HG02623 (cell line): ENCODE measurements at regions not wholly inside any gene's neighbourhood (a gene's known extent, or its start where the extent isn't known, plus 50 kb on each side); places are given as distances from the start of the nearest gene placed in this dataset.

Experiments
- ATAC-seq: cut with Tn5 transposase; IDR thresholded peaks from one replicate; pipeline ENCODE4 v1.9.1; 2021; ENCODE audit warnings: moderate library complexity; ENCODE audit not compliant: unreplicated experiment

- ATAC-seq: no peak
Measured at GRCh38 chr3:42037318-42037945, 53.7 kb upstream of the TRAK1 start.

DNA sequence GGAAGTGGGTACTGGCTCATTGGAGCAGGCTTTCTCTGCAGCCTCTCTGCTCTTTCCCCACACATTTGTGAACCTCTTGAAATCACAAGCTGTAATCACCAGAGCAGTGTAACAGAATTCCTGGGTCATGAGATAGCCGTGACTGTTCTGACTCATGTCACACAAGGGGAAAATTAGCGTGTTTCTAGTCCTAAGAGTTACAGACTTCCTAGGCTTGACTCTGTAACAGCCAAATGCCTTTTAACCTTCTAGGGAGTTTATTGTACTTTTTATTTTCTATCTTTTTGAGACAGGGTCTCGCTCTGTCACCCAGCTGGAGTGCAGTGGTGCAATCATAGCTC is 54.7 kb upstream of the TRAK1 start:
- ATAC-seq: peak; percentile 48

DNA sequence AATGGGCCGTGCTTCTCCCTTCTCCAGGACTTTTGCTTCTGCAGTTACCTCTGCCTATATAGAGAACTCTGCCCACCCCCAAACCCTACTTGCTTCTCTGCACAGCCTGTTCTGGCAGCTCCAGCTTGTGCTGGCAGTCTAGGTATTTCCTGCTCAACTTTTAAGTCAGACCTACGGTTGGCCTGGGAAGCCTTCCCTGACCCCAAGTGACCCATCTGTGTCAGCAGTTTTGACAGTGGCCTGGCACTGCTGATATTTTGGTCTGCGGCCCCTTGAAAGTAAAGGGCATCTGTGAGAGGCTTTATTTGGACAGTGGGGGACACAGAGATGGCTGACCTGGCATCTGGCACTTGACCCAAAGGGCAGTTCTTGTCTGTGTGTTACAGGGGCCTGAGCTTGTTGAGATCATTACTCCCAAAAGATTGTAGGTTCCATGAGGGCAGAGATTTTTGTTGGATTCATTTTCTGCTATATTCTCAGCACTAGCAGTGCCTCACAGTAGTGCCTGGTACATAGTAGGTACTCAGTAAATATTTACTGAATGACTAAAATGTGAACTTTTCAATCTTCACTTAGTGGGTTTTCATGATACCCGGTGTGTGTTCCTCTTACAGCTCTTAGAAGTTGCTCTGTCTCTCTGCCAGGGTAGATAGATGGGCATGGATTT is 55.2 kb upstream of the TRAK1 start:
- no peak for ATAC-seq

DNA sequence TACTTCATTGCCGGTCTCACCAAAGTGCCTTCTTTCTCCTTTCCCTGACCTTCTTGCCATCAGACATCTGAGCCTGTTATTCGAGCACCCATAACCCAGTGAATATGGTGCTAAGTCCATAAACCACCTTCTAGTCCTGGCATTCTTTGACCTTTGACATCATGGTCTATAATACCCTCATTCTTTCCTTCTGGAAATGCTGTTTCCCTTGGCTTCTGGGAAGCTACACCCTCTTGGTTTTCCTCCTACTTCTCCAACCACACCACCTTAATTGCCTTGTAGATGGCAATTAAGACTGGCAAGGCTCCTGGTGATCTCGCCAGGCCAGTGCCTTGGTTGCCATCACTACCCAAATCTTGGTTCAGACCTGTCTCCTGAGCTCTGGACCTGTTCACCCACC is 56.1 kb upstream of the TRAK1 start:
- ATAC-seq: no peak

GRCh38 chr3:42033741-42034140 is 57.4 kb upstream of the TRAK1 start:
- no peak for ATAC-seq

- no peak for ATAC-seq
Measured at GRCh38 chr3:42032693-42033349, 58.3 kb upstream of the TRAK1 start.

DNA sequence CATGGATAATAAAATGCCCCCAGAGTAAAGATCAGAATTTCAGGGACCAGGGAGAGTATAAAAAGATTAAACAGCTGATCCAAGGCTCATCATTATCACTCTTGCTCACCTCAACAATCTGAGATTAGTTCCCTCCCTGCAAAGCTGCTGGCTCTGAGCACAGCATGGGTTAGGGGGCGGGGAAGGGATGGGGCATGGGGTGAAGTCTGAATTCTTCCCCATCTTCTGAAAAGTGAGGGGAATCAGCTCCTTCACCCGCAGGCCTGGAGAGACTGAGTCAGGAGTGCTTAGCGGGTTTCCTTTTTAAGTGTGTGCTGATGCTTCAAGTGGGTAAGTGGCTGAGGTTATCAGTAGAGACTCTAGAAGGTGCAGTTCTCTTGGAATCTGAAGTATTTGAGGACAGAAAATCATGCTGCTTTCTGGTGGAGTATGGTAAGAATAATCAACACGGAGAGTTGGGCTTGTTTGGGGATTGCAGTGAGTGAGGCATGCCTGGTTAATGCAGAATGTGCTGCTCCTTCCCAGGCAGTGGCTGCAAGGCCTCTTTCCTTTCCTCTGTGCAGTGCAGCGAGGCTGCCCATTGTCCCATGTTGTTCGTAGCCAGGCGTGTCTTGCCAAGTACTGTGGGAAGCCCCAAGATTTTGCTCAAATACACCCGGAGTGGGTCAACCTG is 59.2 kb upstream of the TRAK1 start:
- ATAC-seq: no peak

- no peak for ATAC-seq
Measured at GRCh38 chr3:42028474-42028873, 62.7 kb upstream of the TRAK1 start.

DNA sequence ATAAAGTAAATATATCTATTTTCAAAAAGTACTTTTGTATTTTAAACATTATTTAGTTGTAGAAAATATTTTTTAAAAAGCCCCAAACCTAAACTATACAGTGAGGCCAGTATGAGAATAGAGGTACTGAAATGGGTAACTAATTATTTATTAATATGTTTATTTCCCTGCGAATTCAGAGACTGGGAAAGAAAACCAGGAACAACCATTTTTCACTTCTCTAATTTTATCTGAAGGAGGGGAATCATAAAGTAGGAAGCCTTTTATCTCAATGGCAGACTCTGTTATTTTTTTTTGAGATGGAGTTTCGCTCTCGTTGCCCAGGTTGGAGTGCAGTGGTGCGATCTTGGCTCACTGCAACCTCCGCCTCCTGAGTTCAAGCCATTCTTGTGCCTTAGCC is 63.6 kb upstream of the TRAK1 start:
- no peak for ATAC-seq

DNA sequence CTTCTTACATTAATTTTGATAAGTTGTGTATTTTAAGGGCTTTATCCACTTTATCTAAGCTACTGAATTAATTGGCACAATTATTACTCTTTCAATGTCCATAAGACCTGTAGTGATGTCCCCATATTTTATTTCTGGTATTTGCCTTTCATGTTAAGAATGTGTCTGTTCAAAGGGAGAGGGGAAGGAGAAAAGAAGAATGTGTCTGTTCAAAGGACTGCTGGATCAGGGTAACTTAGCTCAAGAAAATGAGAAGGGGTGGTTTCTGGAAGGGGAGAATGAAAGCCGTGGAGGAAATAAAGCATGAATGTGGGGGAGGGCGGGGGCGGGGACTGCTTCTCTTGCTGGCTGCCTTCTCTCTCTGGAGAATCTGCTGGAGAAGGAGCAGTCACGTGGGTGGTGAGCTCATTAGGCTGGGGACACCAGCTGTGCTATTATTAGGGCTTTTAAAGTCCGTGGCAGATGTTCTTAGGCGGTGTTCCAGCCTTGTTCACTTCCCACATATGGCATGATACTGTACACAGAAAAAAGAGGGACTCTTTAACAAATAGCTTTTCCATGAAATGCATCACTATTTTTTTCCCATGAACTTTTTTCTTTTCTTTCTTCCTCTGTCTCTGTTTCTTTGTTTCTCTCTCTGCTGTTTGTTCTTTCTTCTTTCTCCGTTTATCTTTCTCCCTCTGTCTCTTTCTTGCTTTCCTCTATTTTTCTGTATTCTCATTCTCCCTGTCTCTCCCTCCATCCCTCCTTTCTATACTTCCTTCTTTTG is 63.7 kb upstream of the ULK4 start:
- ATAC-seq: peak; percentile 59

GRCh38 chr3:42024591-42025351 is 62.9 kb upstream of the ULK4 start:
- no peak for ATAC-seq

GRCh38 chr3:42023380-42023779 is 61.5 kb upstream of the ULK4 start:
- no peak for ATAC-seq

- ATAC-seq: no peak
Measured at GRCh38 chr3:42022355-42022754, 60.5 kb upstream of the ULK4 start.

DNA sequence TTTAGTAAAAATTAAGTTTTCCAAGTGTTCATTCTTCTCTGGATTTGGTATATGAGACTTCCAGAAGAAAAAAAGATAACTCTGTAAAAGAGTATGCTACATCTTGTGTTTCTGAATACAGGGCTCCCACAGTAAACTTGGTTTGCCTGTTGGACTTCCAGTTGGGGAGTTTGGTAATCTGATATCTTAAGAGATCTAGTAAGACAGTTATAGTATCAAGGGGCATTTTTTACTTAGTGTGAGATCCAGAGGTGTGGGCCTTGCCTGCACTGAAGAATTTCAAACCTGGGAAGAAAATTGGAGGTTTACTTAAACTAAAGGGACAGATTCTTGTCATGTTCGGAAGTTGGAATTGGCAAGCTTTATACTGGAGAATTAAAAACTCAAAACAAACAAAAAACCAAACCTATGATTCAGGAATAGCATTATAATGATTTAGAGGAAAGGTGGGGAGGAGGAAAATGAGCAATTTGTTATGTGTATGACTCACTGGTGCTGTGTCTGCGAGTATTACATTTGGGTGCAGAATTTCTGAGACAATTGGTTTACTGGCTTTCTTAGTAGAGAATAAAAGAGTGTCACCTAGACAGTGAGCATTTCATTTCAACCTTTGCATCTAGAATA is 58.9 kb upstream of the ULK4 start:
- no peak for ATAC-seq

- ATAC-seq: no peak
Measured at GRCh38 chr3:42019953-42020260, 58.0 kb upstream of the ULK4 start.

DNA sequence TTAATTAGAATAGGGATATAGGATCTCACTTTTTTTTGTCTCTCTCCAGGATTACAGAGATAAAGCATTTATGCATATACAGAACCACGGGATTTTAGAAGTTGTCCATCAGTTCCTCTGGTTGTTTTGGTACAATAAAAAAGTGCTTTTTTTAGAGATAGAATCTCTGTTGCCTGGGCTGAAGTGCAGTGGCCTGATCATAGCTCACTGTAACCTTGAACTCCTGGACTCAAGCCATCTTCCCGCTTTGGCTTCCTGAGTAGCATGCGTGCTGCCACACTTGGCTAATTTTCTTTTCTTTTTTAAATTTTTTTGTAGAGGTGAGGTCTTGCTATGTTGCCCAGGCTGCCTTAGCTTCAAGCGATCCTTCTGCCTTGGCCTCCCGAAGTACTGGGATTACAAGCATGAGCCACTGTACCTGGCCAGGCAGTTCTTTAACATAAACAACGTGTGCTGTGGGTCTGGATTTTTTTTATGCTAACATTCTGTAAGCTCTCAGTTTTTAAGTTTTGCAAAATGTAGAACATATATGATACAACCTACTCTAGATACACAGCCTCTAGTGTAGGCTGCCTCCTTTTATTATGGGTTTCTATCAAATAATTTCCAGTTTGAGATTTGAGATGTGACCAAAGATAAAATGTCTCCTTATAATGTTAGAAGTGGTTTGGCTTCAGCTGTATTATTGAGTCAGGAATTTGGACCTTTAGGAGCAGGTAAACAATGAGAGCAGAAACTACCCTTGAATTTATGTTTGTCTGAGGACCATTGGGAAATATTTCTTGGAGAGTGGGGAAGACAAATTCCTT is 57.4 kb upstream of the ULK4 start:
- no peak for ATAC-seq

DNA sequence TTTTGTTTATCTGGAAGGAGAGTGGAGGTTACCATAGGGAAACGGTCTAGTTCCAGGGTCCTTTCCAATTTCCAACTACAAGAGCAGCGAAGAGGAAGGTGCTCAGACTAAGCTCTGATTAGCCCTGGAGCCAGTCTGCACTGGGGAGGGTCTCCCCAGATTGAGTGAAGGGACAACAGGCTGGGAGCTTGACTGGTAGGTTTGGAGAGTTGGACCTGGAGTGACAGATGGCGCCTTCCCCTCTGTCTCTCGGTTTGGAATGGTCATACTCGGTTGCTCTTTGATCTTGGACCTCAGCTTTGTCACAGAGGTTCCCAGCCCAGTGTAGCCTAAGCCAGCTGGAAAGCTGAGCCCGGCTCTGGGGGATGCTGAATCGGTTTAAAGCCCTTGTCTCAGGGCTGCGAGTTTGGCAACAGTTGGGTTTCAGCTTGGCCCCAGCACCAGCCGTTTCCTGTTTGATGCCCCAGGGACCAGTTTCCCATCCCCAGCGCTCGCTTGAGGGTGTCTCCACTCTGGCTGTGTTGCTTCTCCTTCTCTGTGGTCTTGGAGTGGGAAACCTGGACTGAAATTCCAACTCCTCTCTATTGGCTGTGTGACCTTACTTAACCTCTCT is 53.1 kb upstream of the ULK4 start:
- ATAC-seq: no peak

- no peak for ATAC-seq
Measured at GRCh38 chr3:42014458-42014920, 52.6 kb upstream of the ULK4 start.
